ENCODE measurements at regions not wholly inside any gene's neighbourhood (a gene's known extent, or its start where the extent isn't known, plus 50 kb on each side); places are given as distances from the start of the nearest gene placed in this dataset.
"Not testable (repeated sequence)": the region's sequence is repeated elsewhere in the genome, so short reads cannot be mapped to it uniquely, and the experiment has no call there.

- DNase-seq (ENCODE audit: low read depth) = no peak
- no peak overlapping the region for H3K4me3 ChIP-seq (ENCODE audit: low read depth, low read length)
- TF ChIP-seq, protein P1, sequence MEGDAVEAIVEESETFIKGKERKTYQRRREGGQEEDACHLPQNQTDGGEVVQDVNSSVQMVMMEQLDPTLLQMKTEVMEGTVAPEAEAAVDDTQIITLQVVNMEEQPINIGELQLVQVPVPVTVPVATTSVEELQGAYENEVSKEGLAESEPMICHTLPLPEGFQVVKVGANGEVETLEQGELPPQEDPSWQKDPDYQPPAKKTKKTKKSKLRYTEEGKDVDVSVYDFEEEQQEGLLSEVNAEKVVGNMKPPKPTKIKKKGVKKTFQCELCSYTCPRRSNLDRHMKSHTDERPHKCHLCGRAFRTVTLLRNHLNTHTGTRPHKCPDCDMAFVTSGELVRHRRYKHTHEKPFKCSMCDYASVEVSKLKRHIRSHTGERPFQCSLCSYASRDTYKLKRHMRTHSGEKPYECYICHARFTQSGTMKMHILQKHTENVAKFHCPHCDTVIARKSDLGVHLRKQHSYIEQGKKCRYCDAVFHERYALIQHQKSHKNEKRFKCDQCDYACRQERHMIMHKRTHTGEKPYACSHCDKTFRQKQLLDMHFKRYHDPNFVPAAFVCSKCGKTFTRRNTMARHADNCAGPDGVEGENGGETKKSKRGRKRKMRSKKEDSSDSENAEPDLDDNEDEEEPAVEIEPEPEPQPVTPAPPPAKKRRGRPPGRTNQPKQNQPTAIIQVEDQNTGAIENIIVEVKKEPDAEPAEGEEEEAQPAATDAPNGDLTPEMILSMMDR (IDR thresholded peaks at IDR 0.05; ENCODE audit: low read depth, low read length, missing control alignments) = no peak
Measured at GRCh38 chr13:68897331-68897928, 1210.2 kb upstream of the ATXN8OS start.

- TF ChIP-seq, protein P1 (IDR thresholded peaks at IDR 0.05; ENCODE audit: low read depth, low read length, missing control alignments) = no peak
- DNase-seq (ENCODE audit: low read depth) = no peak
- no peak overlapping the region for H3K4me3 ChIP-seq (ENCODE audit: low read depth, low read length)
Measured at GRCh38 chr13:68895696-68896095, 1211.9 kb upstream of the ATXN8OS start.

GRCh38 chr13:68893721-68894120 lies 1213.9 kb upstream of the ATXN8OS start:
- H3K4me3 ChIP-seq (ENCODE audit: low read depth, low read length) = not testable (repeated sequence)

GRCh38 chr13:68892596-68892995 lies 1215.0 kb upstream of the ATXN8OS start:
- H3K4me3 ChIP-seq (ENCODE audit: low read depth, low read length); DNase-seq (ENCODE audit: low read depth): not testable (repeated sequence)

More at GRCh38 chr13:68893721-68894120, 1213.9 kb upstream of the ATXN8OS start:
- not testable (repeated sequence) for DNase-seq (ENCODE audit: low read depth)

DNA sequence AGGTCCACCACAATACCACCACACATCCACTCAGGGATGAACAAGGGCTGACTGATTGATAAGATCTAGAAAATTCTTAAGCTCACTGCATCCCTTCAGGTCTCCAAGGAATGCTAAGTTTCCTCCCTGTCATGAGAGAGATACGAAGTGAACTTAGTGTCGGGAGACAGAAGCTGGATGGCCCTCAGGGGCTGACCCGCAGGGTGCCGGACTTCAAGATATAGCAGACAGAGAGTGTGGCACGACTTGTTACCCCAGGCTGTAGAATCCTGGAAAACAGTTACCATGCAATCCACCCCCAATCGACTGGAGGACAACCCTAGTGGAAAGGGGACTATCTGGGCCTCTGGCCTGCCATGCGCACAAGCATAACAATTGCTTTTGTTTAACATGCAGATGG lies 1217.5 kb upstream of the ATXN8OS start:
- not testable (repeated sequence) for H3K4me3 ChIP-seq (ENCODE audit: low read depth, low read length); DNase-seq (ENCODE audit: low read depth)

DNA sequence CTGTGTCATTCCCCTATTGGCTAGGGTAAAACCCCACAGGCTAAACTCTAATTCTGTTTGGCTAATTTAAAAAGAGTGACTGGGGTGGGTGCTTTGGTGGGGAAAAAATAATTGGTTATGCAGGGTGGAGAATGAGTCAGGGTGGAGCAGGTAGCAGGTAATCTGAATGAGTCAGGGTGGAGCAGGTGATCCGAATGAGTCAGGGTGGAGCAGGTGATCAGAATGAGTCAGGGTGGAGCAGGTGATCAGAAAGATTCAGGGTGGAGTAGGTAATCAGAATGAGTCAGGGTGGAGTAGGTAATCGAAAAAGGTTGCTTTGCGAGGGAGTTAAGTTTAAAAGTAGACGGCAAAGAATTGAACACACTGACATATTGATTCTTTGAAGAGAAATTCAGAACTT lies 1218.8 kb upstream of the ATXN8OS start:
- H3K4me3 ChIP-seq (ENCODE audit: low read depth, low read length) = no peak overlapping the region
- no peak for DNase-seq (ENCODE audit: low read depth)
- TF ChIP-seq, protein P1 (IDR thresholded peaks at IDR 0.05; ENCODE audit: low read depth, low read length, missing control alignments) = no peak

GRCh38 chr13:68872338-68872737 lies 1235.3 kb upstream of the ATXN8OS start:
- no peak overlapping the region for H3K4me3 ChIP-seq (ENCODE audit: low read depth, low read length)
- TF ChIP-seq, protein P1 (IDR thresholded peaks at IDR 0.05; ENCODE audit: low read depth, low read length, missing control alignments) = no peak
- DNase-seq (ENCODE audit: low read depth) = no peak

DNA sequence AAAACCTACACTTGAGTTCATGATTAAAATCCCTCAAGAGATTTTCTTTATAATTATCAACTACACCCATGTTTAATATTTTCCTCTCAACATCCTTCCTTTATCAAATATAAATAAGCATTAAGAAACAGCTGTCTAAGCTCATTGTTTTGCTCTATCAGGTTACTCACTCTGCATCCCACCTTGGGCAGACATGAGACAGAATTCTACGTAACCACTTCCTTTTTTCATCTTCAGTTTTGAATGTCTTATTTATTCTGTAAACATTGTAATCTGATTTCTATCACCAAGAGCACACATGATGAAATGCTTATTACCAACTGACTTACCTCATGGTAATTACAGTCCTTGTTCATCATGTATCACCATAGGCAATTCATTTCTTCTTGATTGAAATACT lies 1256.6 kb upstream of the ATXN8OS start:
- DNase-seq (ENCODE audit: low read depth) = no peak
- no peak overlapping the region for H3K4me3 ChIP-seq (ENCODE audit: low read depth, low read length)
- TF ChIP-seq, protein P1 (IDR thresholded peaks at IDR 0.05; ENCODE audit: low read depth, low read length, missing control alignments) = no peak

DNA sequence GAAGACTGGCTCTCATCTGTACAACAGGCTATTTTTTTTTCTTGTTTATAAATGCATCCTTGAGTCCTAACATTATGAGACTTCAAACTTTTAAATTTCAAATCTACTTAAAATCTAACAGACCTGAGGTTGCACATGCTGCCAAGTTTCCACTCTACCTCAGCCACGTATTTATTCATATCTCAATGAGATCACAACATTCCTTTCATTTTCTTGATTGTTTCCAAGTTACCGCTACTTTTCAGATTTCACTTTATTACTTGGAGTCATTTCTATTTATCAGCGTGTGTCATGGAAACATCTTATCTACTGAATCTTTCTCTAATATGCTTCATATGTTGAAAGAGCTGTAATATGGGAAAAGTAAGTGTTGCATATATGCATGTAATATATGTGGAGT lies 1257.5 kb upstream of the ATXN8OS start:
- TF ChIP-seq, protein P1 (IDR thresholded peaks at IDR 0.05; ENCODE audit: low read depth, low read length, missing control alignments) = no peak
- no peak for DNase-seq (ENCODE audit: low read depth)
- H3K4me3 ChIP-seq (ENCODE audit: low read depth, low read length) = no peak overlapping the region

All from GM12864 (cell line).